Kidney (tissue), 13 donors: ENCODE measurements at regions not wholly inside any gene's neighbourhood (a gene's known extent, or its start where the extent isn't known, plus 50 kb on each side); places are given as distances from the start of the nearest gene placed in this dataset.

ENCODE experiments used
- DNase-seq, 5 donors: peaks; one replicate each; pipeline ENCODE4 v3.0.0-alpha.2; 2013 to 2020
- FAIRE-seq: peaks from 2 replicates; lab custom pipeline; 2012; peaks lifted over from hg19 to GRCh38; lab: Jason Lieb, UNC
- H3K27ac ChIP-seq, 2 donors: one replicate each; pipeline ENCODE4 v1.7.0; 2013; ENCODE audit warnings: low read depth in 2 of 2, low read length in 2 of 2, inconsistent platforms in 1 of 2
- H3K27me3 ChIP-seq: one replicate; pipeline ENCODE4 v1.7.1; 2013; ENCODE audit warnings: low read length, inconsistent platforms; ENCODE audit not compliant: control insufficient read depth, insufficient read depth
- H3K36me3 ChIP-seq, 3 donors: one replicate each; pipeline versions ENCODE4 v1.7.0 to v1.7.1; 2013; ENCODE audit warnings: low read length in 3 of 3, control low read depth in 1 of 3, inconsistent platforms in 1 of 3; ENCODE audit not compliant: insufficient read depth in 3 of 3, control insufficient read depth in 2 of 3
- H3K4me1 ChIP-seq, 3 donors: one replicate each; pipeline versions ENCODE4 v1.7.0 to v1.7.1; 2013; ENCODE audit warnings: low read length in 3 of 3, inconsistent platforms in 1 of 3, low read depth in 1 of 3; ENCODE audit not compliant: control insufficient read depth in 2 of 3, insufficient read depth in 2 of 3
- H3K4me3 ChIP-seq, 3 donors: one replicate each; pipeline versions ENCODE4 v1.7.0 to v1.8.1; 2013; ENCODE audit warnings: low read length in 3 of 3, control low read depth in 1 of 3, inconsistent platforms in 1 of 3
- H3K9ac ChIP-seq, 3 donors: one replicate each; pipeline versions ENCODE4 v1.7.0 to v1.7.1; 2013; ENCODE audit warnings: low read length in 3 of 3, control low read depth in 1 of 3, inconsistent platforms in 1 of 3
- H3K9me3 ChIP-seq, 3 donors: one replicate each; pipeline versions ENCODE4 v1.7.0 to v1.7.1; 2013; ENCODE audit warnings: low read length in 3 of 3, control low read depth in 1 of 3, inconsistent platforms in 1 of 3; ENCODE audit not compliant: control insufficient read depth in 2 of 3, insufficient read depth in 1 of 3
- CTCF ChIP-seq: IDR thresholded peaks from 3 replicates; pipeline ENCODE4 v1.5.1; 2012; ENCODE audit warnings: mild to moderate bottlenecking, moderate library complexity, borderline replicate concordance; ENCODE audit not compliant: insufficient read depth; ENCODE audit errors: extremely low read depth
- intact Hi-C: fragments of 100-400 bp; cut with DNase I; formaldehyde crosslinking; loops from one replicate; pipeline ENCODE4 v1.11.1; 2022
- donor health status: control.
- donor health status: control.
- donor health status: control.
- donor health status: control.
- donor health status: control.
- donor health status: DM: yes; HTN: yes; CAD: no.
- donor health status: Normal renal cell carcinoma (clear cell type).

GRCh38 chr12:114750917-114751316, 66.9 kb upstream of the TBX3 start:
- Histone ChIP-seq H3K9me3 (no peaks in the 10 kb centered on the region), H3K36me3 (no peaks in the 10 kb centered on the region), H3K9ac (no peak overlapping the region), H3K4me1 (peaks cover 0 to 3% (median 0%) of the 10 kb centered on the region in 3 donors), H3K27ac (no peak overlapping the region), H3K4me3 (no peak overlapping the region), H3K27me3 (no peaks in the 10 kb centered on the region)
- no peak for TF ChIP-seq CTCF
- FAIRE-seq (no peak), DNase-seq (no peak)
- intact Hi-C loops, result no loop called here

- DNase-seq (no peak), FAIRE-seq (no peak)
- intact Hi-C loops, result no loop called here
- Histone ChIP-seq H3K27me3 (no peaks in the 10 kb centered on the region), H3K4me3 (no peak overlapping the region), H3K9ac (no peak overlapping the region), H3K9me3 (no peaks in the 10 kb centered on the region), H3K27ac (no peak overlapping the region), H3K4me1 (peaks cover 0 to 3% (median 0%) of the 10 kb centered on the region in 3 donors), H3K36me3 (no peaks in the 10 kb centered on the region)
- no peak for TF ChIP-seq CTCF
Observed at GRCh38 chr12:114749065-114749464, 65.1 kb upstream of the TBX3 start.

- intact Hi-C loops, result no loop called here
- no peak overlapping the region for H3K27ac ChIP-seq
- peaks cover 0 to 2% (median 0%) of the 10 kb centered on the region in 3 donors for H3K4me1 ChIP-seq
- H3K27me3 ChIP-seq, result no peaks in the 10 kb centered on the region
- H3K9ac ChIP-seq, result no peak overlapping the region
- H3K36me3 ChIP-seq, result no peaks in the 10 kb centered on the region
- FAIRE-seq (no peak), DNase-seq (peak in 4 of 5 donors; percentile 53 to 71 (median 64))
- no peak overlapping the region for H3K4me3 ChIP-seq
- no peaks in the 10 kb centered on the region for H3K9me3 ChIP-seq
- TF ChIP-seq CTCF, result no peak
Observed at GRCh38 chr12:114747012-114747858, 63.3 kb upstream of the TBX3 start.
